ENCODE measurements at regions not wholly inside any gene's neighbourhood (a gene's known extent, or its start where the extent isn't known, plus 50 kb on each side); places are given as distances from the start of the nearest gene placed in this dataset.

DNA sequence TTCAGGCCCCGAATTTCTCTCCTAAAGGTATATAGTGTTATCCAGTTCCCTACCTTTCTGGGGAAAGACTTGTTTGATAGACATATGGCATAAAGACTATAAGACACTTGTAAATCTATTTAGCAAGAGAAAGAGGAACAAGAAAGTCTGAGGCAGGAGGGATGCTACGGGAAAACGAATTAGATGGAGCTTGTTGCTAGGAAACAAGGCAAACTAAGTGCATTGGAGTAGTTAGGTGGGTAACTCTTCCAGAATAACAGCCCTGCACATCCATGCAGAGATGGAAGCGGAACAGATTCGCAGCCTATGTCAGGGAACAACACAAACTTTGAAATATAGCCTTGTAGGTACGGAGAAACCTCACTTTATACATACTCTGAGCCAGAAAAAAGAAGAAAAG, 810.3 kb upstream of the CRIM1 start:
- DNase-seq (ENCODE audit: low read depth in 1 of 2, low spot score in 1 of 2): no peak
- TF ChIP-seq, protein P1, sequence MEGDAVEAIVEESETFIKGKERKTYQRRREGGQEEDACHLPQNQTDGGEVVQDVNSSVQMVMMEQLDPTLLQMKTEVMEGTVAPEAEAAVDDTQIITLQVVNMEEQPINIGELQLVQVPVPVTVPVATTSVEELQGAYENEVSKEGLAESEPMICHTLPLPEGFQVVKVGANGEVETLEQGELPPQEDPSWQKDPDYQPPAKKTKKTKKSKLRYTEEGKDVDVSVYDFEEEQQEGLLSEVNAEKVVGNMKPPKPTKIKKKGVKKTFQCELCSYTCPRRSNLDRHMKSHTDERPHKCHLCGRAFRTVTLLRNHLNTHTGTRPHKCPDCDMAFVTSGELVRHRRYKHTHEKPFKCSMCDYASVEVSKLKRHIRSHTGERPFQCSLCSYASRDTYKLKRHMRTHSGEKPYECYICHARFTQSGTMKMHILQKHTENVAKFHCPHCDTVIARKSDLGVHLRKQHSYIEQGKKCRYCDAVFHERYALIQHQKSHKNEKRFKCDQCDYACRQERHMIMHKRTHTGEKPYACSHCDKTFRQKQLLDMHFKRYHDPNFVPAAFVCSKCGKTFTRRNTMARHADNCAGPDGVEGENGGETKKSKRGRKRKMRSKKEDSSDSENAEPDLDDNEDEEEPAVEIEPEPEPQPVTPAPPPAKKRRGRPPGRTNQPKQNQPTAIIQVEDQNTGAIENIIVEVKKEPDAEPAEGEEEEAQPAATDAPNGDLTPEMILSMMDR (IDR thresholded peaks at IDR 0.05; ENCODE audit: low read depth, low read length): no peak
- no peaks in the 10 kb centered on the region for H3K9me3 ChIP-seq (ENCODE audit: low read depth)
- no peaks in the 10 kb centered on the region for H3K36me3 ChIP-seq
- no peaks in the 10 kb centered on the region for H3K4me1 ChIP-seq (ENCODE audit: low read depth)
- H3K27me3 ChIP-seq: no peaks in the 10 kb centered on the region
- H3K4me3 ChIP-seq: no peak overlapping the region
- H3K27ac ChIP-seq: no peak overlapping the region

- no peak for DNase-seq (ENCODE audit: low read depth in 1 of 2, low spot score in 1 of 2)
- H3K4me3 ChIP-seq: no peak overlapping the region
These were observed 816.8 kb upstream of the CRIM1 start for GRCh38 chr2:35538796-35539195.

GRCh38 chr2:35530615-35531135, 824.9 kb upstream of the CRIM1 start:
- no peak overlapping the region for H3K27ac ChIP-seq
- TF ChIP-seq, protein P1 (IDR thresholded peaks at IDR 0.05; ENCODE audit: low read depth, low read length): no peak
- no peak for DNase-seq (ENCODE audit: low read depth in 1 of 2, low spot score in 1 of 2)
- H3K4me1 ChIP-seq (ENCODE audit: low read depth): no peaks in the 10 kb centered on the region
- H3K4me3 ChIP-seq: no peak overlapping the region
- H3K36me3 ChIP-seq: no peaks in the 10 kb centered on the region
- H3K9me3 ChIP-seq (ENCODE audit: low read depth): no peaks in the 10 kb centered on the region
- H3K27me3 ChIP-seq: no peaks in the 10 kb centered on the region

More at GRCh38 chr2:35538796-35539195, 816.8 kb upstream of the CRIM1 start:
- TF ChIP-seq, protein P1 (IDR thresholded peaks at IDR 0.05; ENCODE audit: low read depth, low read length): no peak
- no peaks in the 10 kb centered on the region for H3K4me1 ChIP-seq (ENCODE audit: low read depth)
- no peaks in the 10 kb centered on the region for H3K9me3 ChIP-seq (ENCODE audit: low read depth)
- H3K36me3 ChIP-seq: no peaks in the 10 kb centered on the region
- H3K27me3 ChIP-seq: no peaks in the 10 kb centered on the region
- H3K27ac ChIP-seq: no peak overlapping the region

DNA sequence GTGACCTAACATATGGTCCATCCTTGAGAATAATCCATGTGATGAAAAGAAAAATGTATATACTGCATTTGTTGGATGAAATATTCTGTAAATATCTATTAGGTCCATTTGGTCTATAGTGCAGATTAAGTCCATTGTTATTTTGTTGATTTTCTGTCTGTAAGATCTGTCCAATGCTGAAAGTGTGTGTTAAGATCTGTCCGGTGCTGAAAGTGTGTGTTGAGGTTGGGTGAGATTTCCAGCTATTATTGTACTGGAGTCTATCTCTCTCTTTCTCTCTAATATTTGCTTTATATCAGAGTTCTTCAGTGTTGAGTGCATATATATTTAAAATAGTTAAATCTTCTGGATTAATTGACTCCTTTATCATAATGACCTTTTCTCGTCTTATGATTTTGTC, 828.8 kb upstream of the CRIM1 start:
- TF ChIP-seq, protein P1 (IDR thresholded peaks at IDR 0.05; ENCODE audit: low read depth, low read length): no peak
- H3K27ac ChIP-seq: no peak overlapping the region
- peak in 1 of 2 donors; percentile 52 for DNase-seq (ENCODE audit: low read depth in 1 of 2, low spot score in 1 of 2)

DNA sequence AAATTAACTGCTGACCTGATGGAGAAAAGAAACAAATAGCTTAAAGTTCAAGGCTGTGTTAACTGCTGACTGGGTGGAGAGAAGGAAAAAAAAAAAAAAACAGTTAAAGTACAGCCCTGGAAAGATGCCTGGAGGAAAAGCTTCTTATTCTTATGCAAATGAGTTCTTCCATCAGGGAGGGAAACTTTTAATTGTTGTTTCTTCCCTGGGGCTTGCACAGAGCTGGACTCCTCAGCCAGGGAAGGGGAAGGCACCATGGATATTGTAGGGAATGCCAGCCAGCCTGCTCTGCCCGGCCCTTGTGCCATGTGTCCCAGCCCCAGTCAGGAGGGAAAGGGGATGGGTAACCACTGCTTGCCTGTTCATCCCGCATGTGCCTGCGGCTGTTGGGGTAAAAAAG, 833.1 kb upstream of the CRIM1 start:
- TF ChIP-seq, protein P1 (IDR thresholded peaks at IDR 0.05; ENCODE audit: low read depth, low read length): no peak
- Histone ChIP-seq H3K4me1 (ENCODE audit: low read depth) (no peaks in the 10 kb centered on the region), H3K27ac (no peak overlapping the region), H3K9me3 (ENCODE audit: low read depth) (peaks cover 2% of the 10 kb centered on the region), H3K27me3 (no peaks in the 10 kb centered on the region), H3K4me3 (no peak overlapping the region), H3K36me3 (no peaks in the 10 kb centered on the region)
- DNase-seq (ENCODE audit: low read depth in 1 of 2, low spot score in 1 of 2): no peak

More for the DNA sequence above, 828.8 kb upstream of the CRIM1 start:
- no peak overlapping the region for H3K4me3 ChIP-seq
- no peaks in the 10 kb centered on the region for H3K27me3 ChIP-seq
- no peaks in the 10 kb centered on the region for H3K9me3 ChIP-seq (ENCODE audit: low read depth)
- H3K36me3 ChIP-seq: no peaks in the 10 kb centered on the region
- no peaks in the 10 kb centered on the region for H3K4me1 ChIP-seq (ENCODE audit: low read depth)
